OCI-LY1 (cell line): ENCODE measurements at regions not wholly inside any gene's neighbourhood (a gene's known extent, or its start where the extent isn't known, plus 50 kb on each side); places are given as distances from the start of the nearest gene placed in this dataset.

ENCODE experiments used
- H2AFZ ChIP-seq: fragments of 200-600 bp; sonication (generic), shearing (Covaris generic); 2 replicates; pipeline ENCODE4 v1.6.0; 2014; ENCODE audit warnings: antibody characterized with exemption, mild to moderate bottlenecking, low read length
- H3F3A ChIP-seq: fragments of 200-600 bp; sonication (generic), shearing (Covaris generic); 2 replicates; pipeline ENCODE4 v1.6.0; 2014; ENCODE audit warnings: mild to moderate bottlenecking, antibody characterized with exemption, low read length, moderate library complexity; ENCODE audit not compliant: insufficient read depth
- H3K27ac ChIP-seq: fragments of 200-600 bp; sonication (generic); 2 replicates; pipeline ENCODE4 v1.5.1; 2014; ENCODE audit warnings: low read length, mixed run types, mild to moderate bottlenecking, low read depth; ENCODE audit not compliant: poor library complexity, severe bottlenecking
- H3K27me3 ChIP-seq: fragments of 200-600 bp; sonication (generic); 2 replicates; pipeline ENCODE4 v1.6.0; 2014; ENCODE audit warnings: antibody characterized with exemption, mild to moderate bottlenecking, low read length, moderate library complexity; ENCODE audit not compliant: insufficient read depth
- H3K36me3 ChIP-seq: fragments of 200-600 bp; sonication (generic); 2 replicates; pipeline ENCODE4 v1.6.1; 2014; ENCODE audit warnings: mild to moderate bottlenecking, antibody characterized with exemption, low read length, moderate library complexity, mixed read lengths; ENCODE audit not compliant: insufficient read depth
- H3K4me1 ChIP-seq: fragments of 200-600 bp; sonication (generic); 2 replicates; pipeline ENCODE4 v1.5.1; 2014; ENCODE audit warnings: mild to moderate bottlenecking, low read length, moderate library complexity; ENCODE audit not compliant: insufficient read depth, severe bottlenecking
- H3K4me2 ChIP-seq: fragments of 200-600 bp; sonication (generic), shearing (Covaris generic); 2 replicates; pipeline ENCODE4 v1.6.1; 2014; ENCODE audit warnings: low read length
- H3K4me3 ChIP-seq: fragments of 200-600 bp; sonication (generic); 2 replicates; pipeline ENCODE4 v1.5.1; 2014; ENCODE audit warnings: low read length, low read depth, mild to moderate bottlenecking, mixed read lengths; ENCODE audit not compliant: poor library complexity, severe bottlenecking
- H3K79me2 ChIP-seq: fragments of 200-600 bp; shearing (Covaris generic); 2 replicates; pipeline ENCODE4 v1.6.1; 2016; ENCODE audit warnings: mixed run types, low read length, mixed read lengths; ENCODE audit not compliant: insufficient read depth
- H3K9ac ChIP-seq: fragments of 200-600 bp; sonication (generic), shearing (Covaris generic); 2 replicates; pipeline ENCODE4 v1.6.1; 2014; ENCODE audit warnings: mild to moderate bottlenecking, low read length, mixed read lengths
- H3K9me2 ChIP-seq: fragments of 200-600 bp; sonication (generic), shearing (Covaris generic); 2 replicates; pipeline ENCODE4 v1.6.1; 2014; ENCODE audit warnings: low read depth, mild to moderate bottlenecking, low read length, mixed read lengths
- H3K9me3 ChIP-seq: fragments of 200-600 bp; shearing (Covaris generic); 2 replicates; pipeline ENCODE4 v1.6.1; 2014; ENCODE audit warnings: low read length, mixed read lengths
- H4K20me1 ChIP-seq: fragments of 200-600 bp; sonication (generic), shearing (Covaris generic); 2 replicates; pipeline ENCODE4 v1.6.0; 2016; ENCODE audit warnings: mild to moderate bottlenecking, low read length; ENCODE audit not compliant: insufficient read depth
- EZH2 ChIP-seq: fragments of 200-600 bp; sonication (generic), shearing (Covaris generic); IDR thresholded peaks from 2 replicates; pipeline ENCODE4 v1.8.0; 2017; ENCODE audit warnings: borderline replicate concordance, mixed run types, mild to moderate bottlenecking, antibody characterized with exemption, low read length, moderate library complexity, mixed read lengths
- TF ChIP-seq, protein P1 (sequence below): fragments of 200-600 bp; sonication (generic), shearing (Covaris generic); IDR thresholded peaks from 2 replicates; pipeline ENCODE4 v1.5.1; 2017; ENCODE audit warnings: mild to moderate bottlenecking, antibody characterized with exemption, low read length, moderate library complexity, mixed read lengths

GRCh38 chr2:39547811-39548719 lies 111.0 kb upstream of the MAP4K3 start:
- H3K4me2 ChIP-seq: no peak overlapping the region
- no peaks in the 10 kb centered on the region for H3K79me2 ChIP-seq
- H3K9ac ChIP-seq: no peak overlapping the region
- H3K27ac ChIP-seq: no peak overlapping the region
- H3K9me3 ChIP-seq: no peaks in the 10 kb centered on the region
- no peaks in the 10 kb centered on the region for H3K9me2 ChIP-seq
- no peak overlapping the region for H2AFZ ChIP-seq
- no peak for TF ChIP-seq EZH2
- TF ChIP-seq, protein P1, sequence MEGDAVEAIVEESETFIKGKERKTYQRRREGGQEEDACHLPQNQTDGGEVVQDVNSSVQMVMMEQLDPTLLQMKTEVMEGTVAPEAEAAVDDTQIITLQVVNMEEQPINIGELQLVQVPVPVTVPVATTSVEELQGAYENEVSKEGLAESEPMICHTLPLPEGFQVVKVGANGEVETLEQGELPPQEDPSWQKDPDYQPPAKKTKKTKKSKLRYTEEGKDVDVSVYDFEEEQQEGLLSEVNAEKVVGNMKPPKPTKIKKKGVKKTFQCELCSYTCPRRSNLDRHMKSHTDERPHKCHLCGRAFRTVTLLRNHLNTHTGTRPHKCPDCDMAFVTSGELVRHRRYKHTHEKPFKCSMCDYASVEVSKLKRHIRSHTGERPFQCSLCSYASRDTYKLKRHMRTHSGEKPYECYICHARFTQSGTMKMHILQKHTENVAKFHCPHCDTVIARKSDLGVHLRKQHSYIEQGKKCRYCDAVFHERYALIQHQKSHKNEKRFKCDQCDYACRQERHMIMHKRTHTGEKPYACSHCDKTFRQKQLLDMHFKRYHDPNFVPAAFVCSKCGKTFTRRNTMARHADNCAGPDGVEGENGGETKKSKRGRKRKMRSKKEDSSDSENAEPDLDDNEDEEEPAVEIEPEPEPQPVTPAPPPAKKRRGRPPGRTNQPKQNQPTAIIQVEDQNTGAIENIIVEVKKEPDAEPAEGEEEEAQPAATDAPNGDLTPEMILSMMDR: no peak
- H3K4me3 ChIP-seq: no peak overlapping the region
- no peaks in the 10 kb centered on the region for H4K20me1 ChIP-seq
- H3F3A ChIP-seq: no peaks in the 10 kb centered on the region
- H3K4me1 ChIP-seq: no peaks in the 10 kb centered on the region
- no peaks in the 10 kb centered on the region for H3K36me3 ChIP-seq
- no peaks in the 10 kb centered on the region for H3K27me3 ChIP-seq

GRCh38 chr2:39549000-39549399 lies 111.9 kb upstream of the MAP4K3 start:
- H3K79me2 ChIP-seq: no peaks in the 10 kb centered on the region
- H3F3A ChIP-seq: no peaks in the 10 kb centered on the region
- H3K4me1 ChIP-seq: no peaks in the 10 kb centered on the region
- no peaks in the 10 kb centered on the region for H3K36me3 ChIP-seq
- H2AFZ ChIP-seq: no peak overlapping the region
- H3K9ac ChIP-seq: no peak overlapping the region
- H3K27ac ChIP-seq: no peak overlapping the region
- H3K4me3 ChIP-seq: no peak overlapping the region
- H3K27me3 ChIP-seq: no peaks in the 10 kb centered on the region
- no peaks in the 10 kb centered on the region for H4K20me1 ChIP-seq
- no peak overlapping the region for H3K4me2 ChIP-seq
- no peaks in the 10 kb centered on the region for H3K9me2 ChIP-seq
- no peaks in the 10 kb centered on the region for H3K9me3 ChIP-seq
- TF ChIP-seq, protein P1: no peak
- TF ChIP-seq EZH2: no peak

DNA sequence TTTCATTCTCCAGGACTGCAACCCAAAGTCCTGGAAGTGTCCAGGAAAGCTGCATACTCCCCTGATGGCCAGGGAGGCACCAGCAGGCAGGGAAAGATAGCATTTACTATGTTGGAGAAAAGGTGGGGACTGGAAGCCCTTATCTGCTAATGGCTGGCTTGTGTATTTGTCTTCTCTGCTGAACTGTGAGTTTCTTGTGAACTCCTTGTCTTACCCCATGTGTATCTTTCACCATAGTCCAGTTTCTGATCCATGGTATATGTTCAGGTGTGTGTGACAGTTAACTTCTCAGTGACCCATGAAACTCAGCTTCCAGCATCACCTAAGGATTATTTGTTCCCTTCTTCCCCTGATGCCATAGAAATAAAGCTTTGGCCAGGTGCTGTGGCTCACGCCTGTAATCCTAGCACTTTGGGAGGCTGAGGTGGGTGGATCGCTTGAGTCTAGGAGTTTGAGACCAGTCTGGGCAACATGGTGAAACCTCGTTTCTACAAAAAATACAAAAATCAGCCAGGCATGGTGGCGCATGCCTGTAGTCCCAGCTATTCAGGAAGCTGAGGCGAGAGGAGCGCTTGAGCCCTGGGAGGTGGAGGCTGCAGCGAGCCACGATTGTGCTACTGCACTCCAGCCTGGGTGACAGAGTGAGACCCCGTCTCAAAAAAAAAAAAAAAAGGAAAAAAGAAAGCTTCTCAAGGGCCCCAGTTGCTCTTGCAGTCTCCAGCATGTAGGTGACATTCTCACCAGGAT lies 112.8 kb upstream of the MAP4K3 start:
- Histone ChIP-seq H3K79me2 (no peaks in the 10 kb centered on the region), H3K27me3 (peaks cover 3% of the 10 kb centered on the region; the same call in 1 of the 2 replicates), H4K20me1 (no peaks in the 10 kb centered on the region), H3K4me1 (no peaks in the 10 kb centered on the region), H3F3A (no peaks in the 10 kb centered on the region), H3K4me3 (no peak overlapping the region), H3K9ac (no peak overlapping the region), H3K4me2 (no peak overlapping the region), H3K9me2 (no peaks in the 10 kb centered on the region), H2AFZ (no peak overlapping the region), H3K9me3 (no peaks in the 10 kb centered on the region), H3K36me3 (no peaks in the 10 kb centered on the region), H3K27ac (no peak overlapping the region)
- no peak for TF ChIP-seq EZH2
